ENCODE measurements at regions not wholly inside any gene's neighbourhood (a gene's known extent, or its start where the extent isn't known, plus 50 kb on each side); places are given as distances from the start of the nearest gene placed in this dataset.

DNA sequence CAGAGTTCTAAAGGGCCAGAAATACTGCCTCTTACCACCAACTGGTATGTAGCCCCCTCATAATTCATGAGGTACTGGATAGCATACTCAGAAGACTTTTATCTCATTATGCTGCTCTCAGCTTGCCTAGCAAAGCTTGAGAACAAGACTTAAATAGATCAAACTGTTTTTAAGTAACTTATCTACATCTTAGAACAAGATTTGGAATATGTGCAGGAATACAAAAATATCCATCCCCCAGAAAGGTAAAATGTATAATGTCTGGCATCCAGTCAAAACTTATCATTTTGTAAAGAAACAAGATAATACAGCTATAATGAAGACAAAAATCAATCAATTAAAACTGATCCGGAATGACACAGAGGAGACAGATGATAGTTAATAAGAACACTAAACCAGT lies 400.4 kb upstream of the TGFBR2 start:
- no peak for DNase-seq (ENCODE audit: low read depth)

DNA sequence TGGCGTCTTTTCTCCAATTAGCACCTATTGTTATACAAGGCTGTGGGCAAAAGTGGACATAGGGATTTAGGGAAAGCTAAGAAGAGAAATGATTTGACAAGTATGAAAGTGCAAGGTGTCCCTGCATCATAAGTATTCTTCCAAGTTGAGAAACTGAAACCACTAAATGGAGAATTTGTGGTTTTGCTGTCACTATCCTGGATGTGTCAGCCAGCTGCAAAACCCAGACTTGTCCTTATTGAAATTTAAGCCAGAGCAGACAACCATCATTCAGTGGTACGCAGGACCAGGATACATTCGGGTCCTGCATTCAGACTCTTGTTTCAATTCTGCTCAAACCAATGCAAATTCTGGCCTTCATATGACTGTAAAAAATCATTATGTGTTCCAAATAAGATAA lies 384.8 kb upstream of the TGFBR2 start:
- peak; percentile 50 for DNase-seq (ENCODE audit: low read depth)

DNA sequence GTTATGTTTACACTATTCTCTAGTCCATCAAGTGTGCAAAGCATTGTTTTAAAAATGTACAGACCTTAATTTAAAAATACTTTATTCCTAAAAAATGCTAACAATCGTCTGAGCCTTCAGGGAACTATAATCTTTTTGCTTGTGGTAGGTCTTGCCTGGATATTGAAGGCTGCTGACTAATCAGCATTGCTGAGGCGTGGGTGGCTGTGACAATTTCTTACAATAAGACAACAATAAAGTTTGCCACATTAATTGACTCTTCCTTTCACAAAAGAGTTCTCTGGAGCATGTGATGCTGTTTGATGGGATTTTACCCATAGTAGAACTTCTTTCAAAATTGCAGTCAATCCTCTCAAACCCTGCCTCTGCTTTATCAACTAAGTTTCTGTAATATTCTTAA lies 384.0 kb upstream of the TGFBR2 start:
- no peak for DNase-seq (ENCODE audit: low read depth)

DNA sequence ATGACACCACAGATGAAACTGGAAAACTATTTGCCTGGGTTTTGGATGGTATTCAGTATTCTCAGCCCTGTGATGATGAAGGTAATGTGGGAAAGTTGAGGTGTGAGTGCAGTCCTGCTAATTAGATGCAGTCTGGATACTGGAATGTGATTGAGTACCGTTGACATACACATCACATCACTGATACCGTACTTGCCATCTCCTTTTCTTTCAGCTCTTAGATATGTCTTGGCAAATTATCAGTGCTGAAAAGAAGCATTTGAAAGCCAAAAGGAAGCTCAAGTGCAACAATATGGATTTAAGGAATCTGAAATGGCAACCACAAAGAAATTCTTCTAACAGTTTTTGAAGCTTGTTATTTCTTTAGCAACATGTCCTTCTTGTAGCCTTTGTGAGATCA lies 381.4 kb upstream of the TGFBR2 start:
- no peak for DNase-seq (ENCODE audit: low read depth)

DNA sequence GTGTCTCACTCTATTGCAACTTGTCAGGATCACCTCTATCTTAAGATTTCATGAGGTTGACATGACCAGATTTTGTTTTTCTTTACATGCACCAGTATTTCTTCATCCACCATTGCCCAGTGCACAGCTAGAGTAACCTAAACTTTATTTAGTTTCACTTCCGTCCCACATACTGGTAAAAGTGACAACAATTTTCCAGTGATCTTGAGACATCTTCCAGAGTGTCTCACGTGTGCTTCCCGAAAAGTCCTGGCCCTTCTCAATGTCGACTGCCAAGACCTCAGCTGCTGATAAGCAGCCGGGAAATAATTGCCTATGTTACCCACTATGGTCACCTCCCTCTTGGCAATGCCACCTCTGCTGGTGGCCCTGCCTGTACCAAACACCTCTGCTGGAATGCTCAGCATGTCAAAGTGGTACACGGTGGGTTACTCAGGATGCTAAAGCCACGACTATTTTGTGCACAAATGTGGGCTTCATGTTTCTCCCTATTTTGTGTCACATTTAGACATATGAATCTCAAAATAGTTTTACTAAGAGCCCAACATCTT lies 379.7 kb upstream of the TGFBR2 start:
- DNase-seq (ENCODE audit: low read depth), result no peak

DNA sequence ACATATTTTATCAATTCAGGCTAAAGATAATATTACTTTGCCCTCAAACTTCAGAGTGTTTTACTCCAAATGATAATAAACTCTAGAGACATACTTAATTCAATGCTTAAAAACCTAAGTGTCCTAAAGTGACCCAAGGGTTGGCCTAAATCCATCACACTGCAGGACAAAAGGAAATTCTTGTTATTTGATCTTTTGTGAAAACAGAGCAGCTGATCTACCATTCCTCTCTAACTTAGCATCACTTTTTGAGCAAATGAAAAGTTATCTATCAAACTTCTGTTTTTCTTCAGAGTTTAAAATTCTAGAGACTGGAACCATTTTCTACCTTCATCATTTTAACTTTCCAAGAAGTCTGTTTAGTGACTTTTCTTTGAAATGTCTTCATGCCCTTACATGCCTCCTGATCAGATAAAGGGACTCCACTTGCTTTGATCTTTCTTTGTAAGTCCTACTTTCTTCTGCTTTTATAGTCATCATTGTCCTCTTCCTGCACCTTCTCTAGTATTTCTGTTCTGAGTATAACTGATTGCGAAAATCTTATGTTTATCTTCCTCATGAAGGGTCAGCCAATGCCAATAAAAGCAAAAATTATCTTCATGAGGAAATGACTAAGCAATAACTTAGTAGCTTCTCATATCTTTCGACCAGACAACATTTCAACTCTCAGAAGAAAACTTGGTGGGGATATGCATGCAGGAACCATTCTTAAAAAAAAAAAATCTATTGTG lies 378.7 kb upstream of the TGFBR2 start:
- DNase-seq (ENCODE audit: low read depth), result peak; percentile 73

DNA sequence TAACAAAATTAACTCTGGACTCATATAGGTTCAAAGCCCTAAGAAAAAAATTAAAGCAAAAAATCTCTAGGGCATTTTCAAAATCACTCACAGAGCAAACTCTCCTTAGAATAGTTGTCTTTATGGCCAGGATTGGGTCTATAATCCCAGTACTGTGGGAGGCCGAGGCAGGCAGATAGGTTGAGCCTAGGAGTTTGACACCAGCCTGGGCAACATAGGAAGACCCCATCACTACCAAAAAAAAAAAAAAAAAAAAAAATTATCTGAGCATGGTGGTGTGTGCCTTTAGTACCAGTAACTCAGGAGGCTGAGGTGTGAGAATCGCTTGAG lies 378.1 kb upstream of the TGFBR2 start:
- no peak for DNase-seq (ENCODE audit: low read depth)

DNA sequence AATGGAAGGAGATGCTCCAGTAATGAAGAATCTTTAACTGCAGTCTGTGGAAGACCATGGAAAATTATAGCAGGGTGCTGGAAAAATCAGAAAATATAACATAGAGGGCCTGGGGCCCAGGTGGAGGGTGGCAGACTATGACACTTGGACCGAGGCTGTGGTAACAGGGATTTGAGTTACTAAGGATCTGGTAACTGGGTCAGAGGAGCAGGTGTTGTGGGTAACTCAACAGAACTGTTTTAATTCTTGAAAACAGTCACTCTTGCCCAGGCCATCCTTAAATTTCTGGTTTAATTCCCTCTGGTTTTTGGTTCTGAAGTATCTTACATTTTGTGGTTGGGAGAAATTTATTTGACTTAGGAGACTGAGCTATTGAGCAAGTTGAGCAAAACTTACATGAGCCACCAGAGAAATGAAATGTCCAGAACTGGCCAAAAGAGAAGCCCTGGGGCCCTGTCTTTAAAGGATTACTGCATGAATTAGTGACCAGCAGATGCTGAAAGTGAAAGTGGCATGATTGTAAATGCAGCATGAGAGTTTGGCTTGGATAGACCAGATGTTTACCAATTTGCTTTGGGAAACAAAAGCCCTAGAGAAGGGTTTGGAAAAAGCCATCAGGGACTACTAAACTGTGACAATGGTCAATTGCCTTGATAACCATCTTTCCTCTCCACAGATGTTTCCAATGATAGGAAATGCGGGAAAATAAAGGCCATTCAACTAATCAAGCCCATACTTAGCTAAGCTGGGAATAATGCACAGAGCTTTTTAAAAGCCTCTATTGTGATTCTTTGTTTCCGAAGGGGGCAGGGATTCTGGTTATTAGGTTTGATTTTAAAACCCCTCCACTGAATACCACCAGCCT lies 374.9 kb upstream of the TGFBR2 start:
- DNase-seq (ENCODE audit: low read depth), result peak; percentile 70

DNA sequence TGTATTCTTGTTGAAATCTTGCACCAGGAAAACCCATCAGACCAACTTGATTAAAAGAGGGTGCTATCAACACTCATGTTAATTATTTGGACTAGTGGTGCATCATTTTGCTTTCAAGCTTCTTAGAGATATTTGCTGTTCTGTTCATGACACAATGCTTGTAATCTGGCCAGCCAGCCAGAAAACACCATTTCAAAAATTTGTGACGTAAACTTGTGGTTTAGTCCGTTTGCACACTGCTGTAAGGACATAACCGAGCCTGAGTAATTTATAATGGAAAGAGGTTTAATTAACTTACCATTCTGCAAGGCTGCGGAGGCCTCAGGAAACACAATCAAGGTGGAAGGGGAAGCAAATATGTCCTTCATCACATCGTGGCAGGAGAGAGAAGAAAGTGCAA lies 374.3 kb upstream of the TGFBR2 start:
- DNase-seq (ENCODE audit: low read depth), result peak; percentile 81

DNA sequence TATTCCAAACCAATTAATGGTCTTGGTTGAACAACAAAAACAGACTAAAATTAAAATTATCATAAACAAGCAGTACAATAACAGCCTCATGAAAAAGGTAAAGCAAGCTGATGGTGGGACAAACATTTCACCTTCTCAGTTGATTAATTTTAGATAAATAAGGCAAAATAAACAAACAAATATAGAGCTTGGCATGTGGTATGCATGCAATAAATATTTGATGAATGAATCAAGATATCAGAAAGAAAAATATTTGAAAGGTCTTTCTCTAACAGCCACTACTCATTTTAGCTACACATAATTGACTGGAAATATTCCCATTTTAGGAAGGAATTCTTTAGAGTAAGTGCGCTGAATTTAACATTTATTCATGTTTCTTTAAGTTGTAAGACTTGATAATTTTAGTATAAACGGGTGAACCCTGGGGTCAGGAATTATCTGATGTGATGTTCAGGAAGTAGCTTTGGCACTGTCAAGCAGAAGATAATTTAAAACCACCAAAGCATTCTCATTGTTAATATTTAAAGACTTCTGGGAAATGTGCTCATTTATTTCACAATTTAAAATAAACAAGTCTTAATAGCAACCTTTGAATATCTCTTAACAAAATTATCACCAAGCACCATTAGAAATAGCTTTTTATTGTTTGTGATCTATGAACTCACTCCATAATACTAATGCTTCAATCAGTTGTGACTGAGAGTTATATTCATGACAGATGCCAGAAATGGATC lies 372.3 kb upstream of the TGFBR2 start:
- peak; percentile 7 for DNase-seq (ENCODE audit: low read depth)

DNA sequence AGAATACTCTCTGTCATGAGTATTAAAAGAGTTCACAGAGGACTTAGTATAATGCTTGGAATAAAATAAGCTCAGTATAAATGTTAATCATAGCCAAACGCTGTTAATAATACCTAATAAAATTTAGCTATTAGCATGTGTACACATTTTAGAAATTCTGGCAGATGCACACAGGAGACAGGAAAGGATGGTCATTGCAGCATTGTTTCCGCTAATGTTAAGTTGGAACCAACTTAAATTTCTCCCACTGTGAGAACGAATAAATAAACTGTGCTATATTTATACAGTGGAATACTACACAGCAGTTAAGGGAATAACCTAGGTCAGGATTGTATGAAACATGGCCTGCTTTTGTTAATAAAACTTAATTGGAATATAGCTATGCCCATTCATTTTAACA lies 370.4 kb upstream of the TGFBR2 start:
- DNase-seq (ENCODE audit: low read depth), result no peak

DNA sequence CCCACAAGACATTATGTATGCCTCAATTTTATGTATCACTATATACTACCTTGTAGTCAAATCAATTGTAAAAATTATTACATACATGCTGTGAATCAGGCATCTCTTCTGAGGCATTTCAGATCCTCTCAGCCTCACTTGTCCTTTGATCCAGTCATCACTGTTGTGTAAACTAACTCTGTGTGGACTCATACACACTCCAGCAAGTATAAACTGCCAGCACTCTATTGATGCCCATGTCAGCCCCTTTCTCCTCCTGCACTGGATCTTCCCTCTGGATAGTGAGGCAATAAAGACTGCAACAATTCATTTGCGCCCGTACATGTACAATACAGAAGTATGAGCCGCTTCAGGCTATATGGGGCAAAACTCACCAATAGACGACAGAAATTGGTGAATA lies 364.7 kb upstream of the TGFBR2 start:
- DNase-seq (ENCODE audit: low read depth), result no peak

DNA sequence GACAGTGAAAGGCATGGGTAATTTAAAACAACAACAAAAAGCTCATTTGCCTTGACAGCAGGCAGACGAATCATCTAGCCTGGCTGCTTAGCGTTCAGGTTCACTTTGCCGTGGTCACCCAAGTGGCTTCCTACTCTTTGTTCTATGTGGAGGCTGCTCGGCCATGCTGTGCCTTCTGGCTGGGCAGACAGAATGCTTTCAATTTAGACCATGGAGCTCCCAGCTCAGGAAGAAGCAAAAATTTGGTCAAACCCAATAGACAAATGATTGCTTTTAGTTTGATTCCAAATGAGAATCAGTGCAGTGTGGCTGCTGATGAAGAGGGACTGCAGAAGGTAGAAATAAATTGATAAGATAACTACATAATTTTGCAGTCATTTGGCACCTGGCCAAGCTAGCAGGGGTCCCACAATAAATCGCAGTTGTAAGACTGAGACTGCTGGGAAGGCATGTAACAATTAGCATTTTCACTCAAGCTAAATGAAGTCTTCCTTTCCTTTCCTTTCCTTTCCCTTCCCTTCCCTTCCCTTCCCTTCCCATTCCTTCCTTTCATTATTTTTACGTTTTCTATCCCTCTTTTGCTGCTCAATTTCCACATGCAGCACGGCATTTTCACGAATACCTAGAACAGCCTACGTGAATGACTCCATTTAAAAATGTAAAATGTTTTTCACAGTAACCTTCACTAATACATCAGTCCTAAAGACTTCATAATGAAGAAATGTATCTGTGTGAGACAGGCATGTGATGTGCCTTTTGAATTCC lies 360.4 kb upstream of the TGFBR2 start:
- DNase-seq (ENCODE audit: low read depth), result no peak

DNA sequence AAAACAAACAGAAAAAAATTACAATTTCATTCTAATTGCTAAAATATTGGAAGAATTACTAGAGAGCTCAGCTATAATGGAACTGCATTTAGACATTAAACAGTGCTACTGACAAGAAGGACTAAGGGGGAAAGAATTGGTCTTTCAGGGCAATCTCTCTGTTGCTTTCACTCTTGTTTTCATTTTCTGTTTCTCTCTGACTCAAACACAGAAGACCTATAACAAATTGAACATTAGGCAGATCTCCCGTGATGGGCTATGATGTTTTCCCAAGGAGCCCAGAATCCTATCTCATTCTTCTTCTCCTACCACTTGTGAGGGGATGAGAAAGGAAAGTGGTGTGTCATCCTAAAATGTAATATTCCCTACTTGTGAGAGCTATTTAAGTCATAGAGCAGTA lies 358.0 kb upstream of the TGFBR2 start:
- no peak for DNase-seq (ENCODE audit: low read depth)

DNA sequence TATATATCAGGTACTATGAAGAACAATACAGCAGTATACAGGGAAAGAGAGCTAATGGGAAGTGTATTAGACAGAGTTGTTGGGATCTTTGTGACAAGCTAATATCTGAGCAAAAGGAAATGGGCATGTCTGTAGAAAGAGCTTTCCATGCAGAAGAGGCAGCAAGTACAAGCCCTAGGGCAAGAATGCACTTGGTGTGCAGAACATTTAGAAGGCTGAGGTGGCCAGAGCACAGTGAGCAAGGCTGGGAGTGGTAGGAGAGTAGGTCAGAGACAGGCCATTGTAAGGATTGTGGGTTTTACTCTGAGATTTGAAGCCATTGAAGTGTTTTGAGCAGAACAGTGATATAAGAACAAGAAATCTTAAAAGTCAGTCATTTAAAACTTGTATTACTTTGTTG lies 353.9 kb upstream of the TGFBR2 start:
- no peak for DNase-seq (ENCODE audit: low read depth)

DNA sequence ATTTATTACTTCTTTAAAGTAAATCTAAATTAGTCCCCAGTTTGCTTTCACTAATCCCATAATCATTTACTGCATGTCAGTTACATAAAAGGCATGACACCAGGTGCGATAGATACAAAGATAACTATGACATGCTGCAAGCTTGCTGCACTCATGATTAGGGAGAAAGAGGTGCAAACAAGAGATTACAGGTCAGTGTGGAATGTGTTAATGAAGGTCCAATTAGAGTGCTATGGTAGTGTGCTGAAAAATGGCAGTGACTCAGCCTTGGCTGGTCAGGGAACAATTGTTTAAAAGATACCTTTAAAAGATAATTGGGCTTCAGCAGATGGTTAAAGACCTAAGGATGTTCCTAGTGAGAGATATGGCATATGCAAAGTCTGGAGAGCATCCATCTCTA lies 352.6 kb upstream of the TGFBR2 start:
- DNase-seq (ENCODE audit: low read depth), result no peak

DNA sequence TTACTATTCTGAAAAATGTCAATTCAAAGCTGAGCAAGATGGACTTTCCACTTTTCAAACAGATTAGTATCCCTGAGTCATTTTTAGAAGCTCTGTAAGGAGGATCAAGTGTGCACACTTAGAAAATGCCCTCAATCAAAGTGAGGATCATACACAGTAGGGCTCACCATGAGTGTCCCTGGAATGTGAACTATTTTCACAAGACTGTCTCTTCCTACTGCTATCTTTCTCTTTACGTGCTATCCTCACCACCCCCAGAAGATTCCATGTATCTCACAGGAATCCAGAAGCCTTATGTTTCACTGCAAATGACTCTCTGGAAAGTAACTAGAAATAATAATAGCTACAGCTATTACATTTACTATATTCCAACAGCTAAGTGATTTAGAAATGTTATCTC lies 349.9 kb upstream of the TGFBR2 start:
- peak; percentile 16 for DNase-seq (ENCODE audit: low read depth)

DNA sequence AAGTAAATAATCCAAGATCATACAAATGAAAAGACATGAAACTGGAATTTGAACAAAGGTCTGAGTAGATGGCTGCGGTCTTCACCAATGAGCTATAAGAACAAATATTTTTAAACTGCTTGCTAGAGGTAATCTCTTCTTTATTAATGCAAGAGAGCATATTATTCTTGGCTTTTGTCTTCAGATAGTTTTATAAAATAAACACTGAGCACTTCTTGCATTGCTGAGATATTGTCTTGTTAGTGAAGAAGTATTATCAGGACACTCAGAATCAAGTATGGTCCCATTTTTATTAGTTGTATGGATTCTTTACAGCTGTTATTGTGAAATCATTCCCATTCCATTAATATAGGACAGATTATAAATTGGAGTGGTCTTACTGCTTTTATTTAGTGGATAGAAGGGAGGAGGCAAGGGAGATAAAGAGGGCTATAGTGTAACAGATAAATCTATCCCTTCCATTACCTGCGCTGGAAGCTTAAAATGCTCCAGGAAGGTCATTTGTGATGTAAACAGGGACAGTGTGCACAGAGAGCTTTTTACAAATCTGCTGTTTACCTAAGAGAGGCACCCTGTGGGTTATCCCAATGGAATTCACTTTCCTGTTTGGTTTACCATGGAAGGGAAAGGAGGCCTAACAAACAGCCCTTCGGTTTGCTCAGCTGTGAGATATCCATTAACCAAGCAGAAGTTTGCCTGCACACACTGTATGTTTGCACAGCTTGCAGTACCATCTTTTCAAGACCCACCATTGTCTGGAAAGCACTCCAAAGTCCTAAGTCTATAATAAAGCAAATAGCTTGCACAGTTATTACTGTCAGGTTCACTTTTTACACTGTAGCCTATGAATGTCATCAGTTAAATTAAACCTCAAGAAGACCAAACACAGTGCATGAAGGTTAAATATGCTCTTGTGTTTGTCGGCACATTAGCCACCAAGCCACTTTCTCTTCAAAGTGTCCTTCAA lies 347.7 kb upstream of the TGFBR2 start:
- no peak for DNase-seq (ENCODE audit: low read depth)

DNA sequence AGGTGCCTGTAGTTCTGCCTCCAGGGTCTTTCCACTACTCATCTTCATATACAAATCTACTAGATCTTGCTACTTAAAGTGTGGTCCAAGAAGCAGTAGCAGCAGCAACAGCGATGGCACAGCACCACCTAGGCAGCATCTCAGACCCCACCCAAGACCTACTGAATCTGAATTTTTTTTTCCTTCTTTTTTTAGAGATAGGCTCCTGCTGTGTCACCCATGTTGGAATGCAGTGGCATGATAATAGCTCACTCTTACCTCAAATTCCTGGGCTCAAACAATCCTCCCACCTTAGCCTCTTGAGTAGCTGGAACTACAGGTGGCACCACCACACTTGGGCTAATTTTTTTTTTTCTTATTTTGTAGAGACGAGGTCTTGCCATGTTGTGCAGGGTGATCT lies 346.7 kb upstream of the TGFBR2 start:
- no peak for DNase-seq (ENCODE audit: low read depth)

DNA sequence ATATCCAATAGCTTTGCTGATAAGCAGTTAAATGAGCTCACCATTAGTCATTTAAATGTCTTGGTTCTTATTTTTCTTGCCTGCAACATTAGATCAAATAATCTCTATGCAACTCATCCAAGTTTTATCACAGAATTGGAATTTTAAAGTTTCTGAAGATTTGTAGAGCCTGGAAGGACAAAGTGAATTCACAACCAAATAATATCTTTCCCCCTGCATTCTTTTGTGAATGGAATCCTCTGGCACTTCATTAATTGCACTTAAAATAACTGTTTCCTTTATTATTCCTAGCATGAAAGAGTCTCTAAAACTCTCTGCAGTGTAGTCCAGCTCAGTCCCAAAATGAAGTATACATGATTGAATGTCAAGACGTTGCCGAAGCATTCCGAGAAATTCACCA lies 345.6 kb upstream of the TGFBR2 start:
- no peak for DNase-seq (ENCODE audit: low read depth)
